DMS114 treated with DMSO at 0.1 percent for 48 hours (cell line): ENCODE measurements at regions not wholly inside any gene's neighbourhood (a gene's known extent, or its start where the extent isn't known, plus 50 kb on each side); places are given as distances from the start of the nearest gene placed in this dataset.
"Not testable (repeated sequence)": the region's sequence is repeated elsewhere in the genome, so short reads cannot be mapped to it uniquely, and the experiment has no call there.

Experiments used
- DNase-seq: peaks from one replicate; lab custom pipeline; 2025; ENCODE audit not compliant: unreplicated experiment; lab: John Stamatoyannopoulos, UW

DNA sequence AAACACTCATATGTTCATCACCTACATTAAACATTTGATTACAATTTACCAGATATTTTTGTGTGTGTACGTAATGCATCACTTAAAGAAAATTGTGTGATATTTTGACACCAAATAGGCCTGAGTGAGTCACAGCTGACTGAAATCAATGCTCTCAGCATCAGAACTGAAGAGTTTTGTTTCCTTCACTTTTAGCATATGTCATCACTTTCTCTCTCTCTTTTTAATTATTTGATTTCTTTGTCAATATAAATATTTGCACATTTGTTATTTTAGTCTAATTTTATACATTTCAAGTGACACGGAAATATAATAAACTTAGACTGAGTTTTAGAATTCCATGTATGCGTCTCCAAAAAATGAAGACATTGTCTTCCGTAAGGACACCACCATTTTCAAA, 545.3 kb downstream of the PTPRC start:
- no peak for DNase-seq

DNA sequence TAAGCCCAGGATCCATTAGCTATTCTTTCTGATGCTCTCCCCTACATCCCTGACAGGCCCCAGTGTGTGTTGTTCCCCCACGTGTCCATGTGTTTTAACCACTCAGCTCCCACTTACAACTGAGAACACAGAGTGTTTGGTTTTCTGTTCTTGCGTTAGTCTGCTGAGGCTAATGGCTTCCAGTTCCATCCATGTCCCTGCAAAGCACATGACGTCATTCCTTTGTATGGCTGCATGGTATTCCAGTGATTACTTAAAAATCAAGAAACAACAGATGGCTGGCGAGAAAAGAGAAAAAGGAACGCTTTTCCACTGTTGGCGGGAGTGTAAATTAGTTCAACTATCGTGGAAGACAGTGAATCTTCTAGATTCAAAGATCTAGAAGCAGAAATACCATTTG, 556.0 kb downstream of the PTPRC start:
- no peak for DNase-seq

DNA sequence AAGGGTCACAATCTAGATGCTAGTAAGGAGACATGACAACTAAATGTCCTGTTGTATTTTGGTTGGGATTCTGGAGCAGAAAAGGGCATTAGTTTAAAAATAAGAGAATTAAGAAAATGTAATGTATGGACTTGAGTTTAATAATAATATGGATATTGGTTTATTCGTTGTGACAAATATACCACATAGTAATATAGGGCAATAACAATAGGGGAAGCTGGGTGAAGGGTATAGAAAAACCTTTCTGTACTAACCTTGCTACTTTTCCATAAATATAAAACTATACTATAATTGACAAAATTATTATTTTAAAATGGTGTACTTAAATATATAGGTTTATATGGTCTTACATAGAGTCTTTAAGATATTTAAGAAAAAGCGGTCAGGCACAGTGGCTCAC, 558.9 kb downstream of the PTPRC start:
- no peak for DNase-seq

DNA sequence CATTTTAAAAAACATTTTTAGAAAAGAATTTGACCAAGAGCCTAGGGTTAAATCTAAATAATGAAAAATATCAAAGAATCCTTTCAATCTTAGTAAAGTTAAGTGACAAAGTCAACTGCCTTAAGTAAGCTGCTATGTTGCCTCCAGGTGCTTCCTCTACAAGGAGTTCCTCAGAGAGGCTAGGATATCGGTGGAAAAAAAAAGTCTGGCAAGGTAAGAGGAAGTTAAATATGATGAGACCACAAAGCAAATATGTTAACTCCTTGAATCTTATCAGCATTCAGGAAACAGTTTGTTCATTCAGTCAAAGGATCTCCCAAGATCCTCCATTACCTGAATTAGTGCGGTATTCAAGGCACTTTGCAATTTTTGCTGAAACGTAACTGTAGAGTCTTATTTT, 563.5 kb downstream of the PTPRC start:
- DNase-seq, result no peak

GRCh38 chr1:199204231-199204630, 565.4 kb downstream of the PTPRC start:
- no peak for DNase-seq

GRCh38 chr1:199205740-199206441, 567.1 kb downstream of the PTPRC start:
- DNase-seq, result no peak

- DNase-seq, result no peak
Measured at GRCh38 chr1:199208847-199209246, 570.0 kb downstream of the PTPRC start.

DNA sequence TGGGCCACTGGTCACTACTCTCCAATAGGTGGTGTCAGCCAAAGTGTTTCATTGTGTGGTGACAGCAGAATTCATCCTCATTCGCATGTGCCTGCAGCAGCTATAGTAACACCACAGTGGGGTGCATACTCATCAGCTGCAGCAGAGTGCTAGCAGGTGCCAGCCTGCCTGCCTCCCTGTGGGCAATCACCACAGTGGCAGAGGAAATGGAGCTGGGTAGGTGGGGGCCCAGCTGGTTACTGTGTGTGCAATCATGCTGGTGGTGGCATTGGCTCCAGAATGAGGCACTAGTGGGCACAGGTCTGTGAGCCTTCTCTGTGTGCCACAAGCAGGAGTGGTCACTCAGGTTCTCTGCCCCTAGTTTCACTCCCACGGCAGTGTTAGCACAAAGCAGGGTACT, 579.2 kb downstream of the PTPRC start:
- no peak for DNase-seq

DNA sequence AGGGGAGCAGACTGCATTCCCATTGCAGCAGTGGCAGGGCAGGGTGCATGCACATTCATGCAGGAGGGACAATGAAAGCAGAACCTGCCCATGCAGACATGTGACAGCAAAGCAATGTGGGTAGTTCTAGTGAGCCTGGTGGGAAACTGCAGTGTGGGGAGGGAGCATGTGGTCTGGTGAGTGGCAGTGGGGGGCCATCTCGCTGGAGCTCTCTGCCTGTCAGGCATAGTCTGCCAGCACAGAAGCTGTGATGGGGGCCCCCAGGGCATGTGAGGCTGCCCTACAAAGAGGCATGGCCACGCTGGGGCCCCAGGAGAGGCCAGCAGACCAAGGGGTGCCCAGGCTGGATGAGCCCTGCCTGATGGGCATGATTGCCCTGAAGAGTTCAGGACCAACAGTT, 579.7 kb downstream of the PTPRC start:
- no peak for DNase-seq

DNA sequence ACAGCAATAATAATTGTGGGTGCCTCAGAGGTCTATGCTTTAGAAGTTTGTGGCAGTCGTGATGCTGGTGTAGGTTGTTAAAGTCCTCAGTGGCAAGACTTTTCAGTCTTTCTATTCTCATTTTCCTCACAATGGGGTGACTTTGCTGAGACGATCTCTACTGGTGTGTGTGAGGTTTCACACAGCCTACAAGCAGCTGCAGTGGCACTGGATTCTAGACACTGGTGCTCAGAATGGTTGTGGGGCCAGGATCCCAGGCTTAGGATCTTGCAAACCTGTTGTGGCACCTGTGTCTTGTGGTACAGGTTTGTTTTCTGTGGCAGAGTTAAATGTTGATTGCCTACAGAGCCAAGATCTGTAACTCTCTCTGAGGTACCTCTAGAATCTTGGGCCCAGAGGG, 581.2 kb downstream of the PTPRC start:
- no peak for DNase-seq

GRCh38 chr1:199221371-199222150, 582.7 kb downstream of the PTPRC start:
- DNase-seq, result no peak

DNA sequence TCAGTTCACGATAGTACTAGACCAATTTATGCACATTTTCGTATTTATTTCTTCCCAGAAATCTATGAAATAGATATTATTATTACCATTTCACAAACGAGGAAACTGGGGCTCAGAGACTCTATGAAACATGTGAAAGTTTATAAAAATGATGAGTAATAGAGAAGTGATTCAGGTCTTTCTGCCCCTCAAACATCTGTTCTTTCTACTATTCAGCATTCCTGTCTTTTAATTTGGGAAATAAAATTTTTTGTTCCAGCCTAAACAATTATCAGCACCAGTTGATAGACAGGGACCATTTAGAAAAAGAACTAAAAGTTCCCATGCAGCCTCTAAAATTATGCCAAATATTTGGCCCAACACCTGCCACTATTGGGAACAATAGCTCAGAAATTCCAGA, 585.1 kb downstream of the PTPRC start:
- no peak for DNase-seq

- no peak for DNase-seq
Measured at GRCh38 chr1:199226163-199226562, 587.3 kb downstream of the PTPRC start.

- DNase-seq, result no peak
Measured at GRCh38 chr1:199242147-199242546, 603.3 kb downstream of the PTPRC start.

- no peak for DNase-seq
Measured at GRCh38 chr1:199242601-199243000, 603.8 kb downstream of the PTPRC start.

DNA sequence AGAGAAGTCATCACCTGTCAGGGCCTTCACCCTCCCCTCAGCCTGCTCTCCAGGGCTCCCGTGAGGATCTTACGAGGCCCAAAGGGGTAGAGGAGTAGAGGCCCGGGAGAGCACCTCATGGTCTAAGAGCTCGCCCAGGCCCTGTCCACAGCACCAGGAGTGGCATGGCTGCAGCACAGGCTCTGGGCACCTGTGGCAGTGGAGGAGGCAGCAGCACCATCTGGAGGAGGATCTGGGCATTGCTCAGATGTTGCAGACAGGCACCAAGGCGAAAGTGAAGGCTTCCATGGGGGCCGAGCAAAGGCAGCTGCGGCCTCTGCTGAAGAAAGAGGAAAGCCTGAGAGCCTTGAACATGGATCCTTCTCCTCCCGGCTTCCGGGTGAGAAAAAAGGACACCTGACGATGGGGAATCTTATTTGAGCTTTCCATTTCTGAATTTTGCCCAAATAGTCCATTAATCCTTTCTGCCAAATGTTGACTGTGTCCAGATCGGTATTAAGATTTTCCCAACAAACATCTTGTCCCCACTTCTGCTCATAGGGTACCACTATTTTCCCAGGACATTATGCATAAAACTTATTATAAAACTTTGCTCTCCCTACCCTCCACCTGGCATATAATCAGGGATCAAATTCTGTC, 604.7 kb downstream of the PTPRC start:
- DNase-seq, result no peak

- no peak for DNase-seq
Measured at GRCh38 chr1:199245946-199246345, 607.1 kb downstream of the PTPRC start.

- no peak for DNase-seq
Measured at GRCh38 chr1:199246716-199247115, 607.9 kb downstream of the PTPRC start.

DNA sequence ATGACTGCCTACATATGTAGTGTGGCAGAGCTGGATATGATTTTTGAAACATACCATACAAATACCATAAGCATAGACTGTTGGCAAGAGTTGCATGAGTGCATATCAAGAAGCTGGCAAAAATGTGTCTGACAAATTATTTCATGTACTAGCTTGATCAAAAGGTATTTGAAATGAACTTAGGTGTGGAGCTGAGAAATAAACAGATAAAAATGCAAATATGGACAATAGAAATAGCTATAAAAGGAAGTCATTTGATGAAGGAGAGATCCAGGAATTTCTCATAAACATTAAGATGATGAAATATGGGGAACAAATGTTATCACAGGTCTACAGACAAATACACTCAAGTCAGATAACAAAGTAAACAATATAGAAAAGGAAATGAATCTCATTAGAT, 609.1 kb downstream of the PTPRC start:
- DNase-seq, result no peak

DNA sequence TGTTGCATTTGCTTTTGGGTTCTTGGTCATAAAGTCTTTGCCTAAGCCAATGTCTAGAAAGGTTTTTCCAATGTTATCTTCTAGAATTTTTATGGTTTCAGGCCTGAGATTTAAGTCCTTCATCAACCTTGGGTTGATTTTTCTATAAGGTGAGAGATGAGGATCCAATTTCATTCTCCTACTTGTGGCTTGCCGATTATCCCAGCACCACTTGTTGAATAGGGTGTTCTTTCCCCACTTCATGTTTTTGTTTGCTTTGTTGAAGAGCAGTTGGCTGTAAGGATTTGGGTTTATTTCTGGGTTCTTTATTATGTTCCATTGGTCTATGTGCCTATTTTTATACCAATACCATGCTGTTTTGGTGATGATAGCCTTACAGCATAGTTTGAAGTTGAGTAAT, 615.2 kb downstream of the PTPRC start:
- not testable (repeated sequence) for DNase-seq

- no peak for DNase-seq
Measured at GRCh38 chr1:199261328-199261727, 622.5 kb downstream of the PTPRC start.

DNA sequence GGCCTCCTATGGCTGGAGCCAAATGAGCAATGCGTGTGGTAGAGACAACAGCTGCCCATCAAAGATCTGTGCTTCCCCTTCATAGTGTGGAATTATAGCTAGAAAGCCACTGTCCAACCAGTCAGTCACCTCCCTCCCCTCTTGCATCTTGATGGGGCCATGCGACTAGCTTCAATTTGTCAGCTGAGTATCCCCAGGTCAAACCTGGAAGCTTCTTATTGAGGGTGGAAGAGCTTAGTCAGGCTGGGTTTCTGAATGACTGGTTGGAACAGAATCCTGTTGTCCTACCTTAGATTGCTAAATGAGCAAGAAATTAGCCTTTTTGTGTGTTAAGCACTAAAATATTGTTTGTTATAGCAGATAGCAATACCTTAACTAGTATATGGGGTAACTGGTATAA, 625.4 kb downstream of the PTPRC start:
- no peak for DNase-seq
